A673 (cell line): ENCODE measurements at regions not wholly inside any gene's neighbourhood (a gene's known extent, or its start where the extent isn't known, plus 50 kb on each side); places are given as distances from the start of the nearest gene placed in this dataset.

ENCODE experiments used
- CTCF ChIP-seq: fragments of 300-800, 200-600 bp; sonication (generic); conservative IDR thresholded peaks from 2 replicates; pipeline ENCODE4 v1.5.1; 2017; ENCODE audit warnings: low read depth, mild to moderate bottlenecking, antibody characterized with exemption, low read length, moderate library complexity, mixed read lengths
- EZH2 ChIP-seq: fragments of 200-600 bp; sonication (generic); IDR thresholded peaks from 2 replicates; pipeline ENCODE4 v1.6.1; 2017; ENCODE audit warnings: borderline replicate concordance, low read depth, mild to moderate bottlenecking, mixed read lengths, antibody characterized with exemption, low read length; ENCODE audit not compliant: poor library complexity, severe bottlenecking

GRCh38 chr13:34030782-34031181 is 212.8 kb downstream of the RFC3 start:
- TF ChIP-seq CTCF = no peak
- TF ChIP-seq EZH2 = no peak
